ENCODE measurements at regions not wholly inside any gene's neighbourhood (a gene's known extent, or its start where the extent isn't known, plus 50 kb on each side); places are given as distances from the start of the nearest gene placed in this dataset.

DNA sequence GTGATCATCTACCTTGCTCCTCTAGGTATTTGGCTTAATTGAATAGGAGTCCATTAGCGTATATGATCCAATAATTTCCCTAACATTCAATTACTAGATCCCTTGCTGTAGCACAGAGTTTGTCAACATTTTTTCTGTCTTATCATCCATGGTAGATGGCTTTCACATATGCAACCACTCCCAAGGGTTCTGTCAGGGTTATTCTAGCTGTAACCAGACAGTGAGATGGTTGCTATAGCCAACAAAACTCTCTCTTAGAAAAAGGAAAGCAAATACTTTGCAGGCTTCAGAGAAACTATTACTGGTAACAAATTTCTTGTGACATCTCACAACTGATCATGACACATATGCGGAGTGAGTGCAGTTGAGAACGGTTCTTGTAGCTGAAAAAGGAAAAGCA, 96.2 kb upstream of the EFNA5 start:
- Histone ChIP-seq H3K27me3 (replicated peaks; ENCODE audit: control insufficient read depth, insufficient read depth, low read length) (no peaks in the 10 kb centered on the region; the same call in 1 of the 2 replicates), H3K36me3 (ENCODE audit: control insufficient read depth, insufficient read depth, low read length) (no peaks in the 10 kb centered on the region), H3K4me1 (no peaks in the 10 kb centered on the region), H3K9me3 (no peaks in the 10 kb centered on the region), H3K4me3 (ENCODE audit: low read depth, low read length) (no peak overlapping the region)
- CTCF ChIA-PET: no interaction called here
- intact Hi-C loops (cut with micrococcal nuclease; ENCODE audit: unreplicated experiment): loop anchor here (1.0 kb wide), 1 partner anchor 15 kb away; no protein-coding TSS in a partner anchor
- no peak overlapping the region for H3K27ac Mint-ChIP-seq (ENCODE audit: unreplicated experiment)
- H3K4me1 Mint-ChIP-seq (ENCODE audit: low read depth, unreplicated experiment): peaks cover 12% of the 10 kb centered on the region
- BruUV-seq (replicated peaks): no TSS peak
- no peak overlapping the region for H3K4me3 Mint-ChIP-seq (ENCODE audit: unreplicated experiment)
- H3K36me3 Mint-ChIP-seq (ENCODE audit: insufficient read depth, unreplicated experiment): no peaks in the 10 kb centered on the region
- TF ChIP-seq, protein P1, sequence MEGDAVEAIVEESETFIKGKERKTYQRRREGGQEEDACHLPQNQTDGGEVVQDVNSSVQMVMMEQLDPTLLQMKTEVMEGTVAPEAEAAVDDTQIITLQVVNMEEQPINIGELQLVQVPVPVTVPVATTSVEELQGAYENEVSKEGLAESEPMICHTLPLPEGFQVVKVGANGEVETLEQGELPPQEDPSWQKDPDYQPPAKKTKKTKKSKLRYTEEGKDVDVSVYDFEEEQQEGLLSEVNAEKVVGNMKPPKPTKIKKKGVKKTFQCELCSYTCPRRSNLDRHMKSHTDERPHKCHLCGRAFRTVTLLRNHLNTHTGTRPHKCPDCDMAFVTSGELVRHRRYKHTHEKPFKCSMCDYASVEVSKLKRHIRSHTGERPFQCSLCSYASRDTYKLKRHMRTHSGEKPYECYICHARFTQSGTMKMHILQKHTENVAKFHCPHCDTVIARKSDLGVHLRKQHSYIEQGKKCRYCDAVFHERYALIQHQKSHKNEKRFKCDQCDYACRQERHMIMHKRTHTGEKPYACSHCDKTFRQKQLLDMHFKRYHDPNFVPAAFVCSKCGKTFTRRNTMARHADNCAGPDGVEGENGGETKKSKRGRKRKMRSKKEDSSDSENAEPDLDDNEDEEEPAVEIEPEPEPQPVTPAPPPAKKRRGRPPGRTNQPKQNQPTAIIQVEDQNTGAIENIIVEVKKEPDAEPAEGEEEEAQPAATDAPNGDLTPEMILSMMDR (IDR thresholded peaks at IDR 0.05; ENCODE audit: insufficient read depth in 1 of 2, low read depth in 1 of 2, low read length in 1 of 2, severe bottlenecking in 1 of 2, unreplicated experiment in 1 of 2): no peak
- H3K27me3 Mint-ChIP-seq (ENCODE audit: insufficient read depth, unreplicated experiment): no peaks in the 10 kb centered on the region
- no peak for DNase-seq
- no peaks in the 10 kb centered on the region for H3K9me3 Mint-ChIP-seq (ENCODE audit: unreplicated experiment)
- POLR2A ChIA-PET: no interaction called here

DNA sequence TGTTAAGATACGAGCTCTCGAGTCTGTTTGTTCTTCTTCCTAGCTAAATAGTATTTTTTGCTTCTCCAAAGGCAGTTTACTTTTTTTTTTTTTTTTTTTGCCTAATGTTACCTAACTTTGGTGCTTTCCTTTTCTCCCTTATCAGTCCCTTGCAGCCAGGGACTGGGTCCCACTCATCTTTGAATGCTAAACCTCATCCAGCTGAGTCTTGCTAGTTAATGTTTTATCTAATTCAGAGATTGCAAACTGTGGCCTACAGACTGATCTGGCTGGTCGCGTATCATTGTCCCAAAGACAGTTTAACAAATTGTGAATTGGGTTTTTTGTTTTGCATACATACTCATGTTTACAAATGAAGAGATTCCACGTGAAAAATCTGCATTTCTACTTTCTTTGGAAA, 95.7 kb upstream of the EFNA5 start:
- Histone ChIP-seq H3K4me1 (no peaks in the 10 kb centered on the region), H3K36me3 (ENCODE audit: control insufficient read depth, insufficient read depth, low read length) (no peaks in the 10 kb centered on the region), H3K9me3 (no peaks in the 10 kb centered on the region), H3K4me3 (ENCODE audit: low read depth, low read length) (no peak overlapping the region), H3K27me3 (replicated peaks; ENCODE audit: control insufficient read depth, insufficient read depth, low read length) (no peaks in the 10 kb centered on the region; the same call in 1 of the 2 replicates)
- BruUV-seq (replicated peaks): no TSS peak
- ChIA-PET POLR2A (interaction anchor here (0.6 to 0.7 kb wide), 2 partner anchors 10 to 20 kb away, joined by 6 to 7 read pairs; no protein-coding TSS in a partner anchor), CTCF (interaction anchor here (0.6 kb wide), 1 partner anchor 114 kb away, joined by 3 read pairs; no protein-coding TSS in a partner anchor)
- no peaks in the 10 kb centered on the region for H3K9me3 Mint-ChIP-seq (ENCODE audit: unreplicated experiment)
- peak in 1 of 2 experiments; percentile 24 for DNase-seq
- H3K27ac Mint-ChIP-seq (ENCODE audit: unreplicated experiment): no peak overlapping the region
- TF ChIP-seq, protein P1 (IDR thresholded peaks at IDR 0.05; ENCODE audit: insufficient read depth in 1 of 2, low read depth in 1 of 2, low read length in 1 of 2, severe bottlenecking in 1 of 2, unreplicated experiment in 1 of 2): no peak
- H3K4me1 Mint-ChIP-seq (ENCODE audit: low read depth, unreplicated experiment): peaks cover 12% of the 10 kb centered on the region
- H3K27me3 Mint-ChIP-seq (ENCODE audit: insufficient read depth, unreplicated experiment): no peaks in the 10 kb centered on the region
- no peak overlapping the region for H3K4me3 Mint-ChIP-seq (ENCODE audit: unreplicated experiment)
- no peaks in the 10 kb centered on the region for H3K36me3 Mint-ChIP-seq (ENCODE audit: insufficient read depth, unreplicated experiment)
- intact Hi-C loops (cut with micrococcal nuclease; ENCODE audit: unreplicated experiment): loop anchor here (1.0 kb wide), 1 partner anchor 16 kb away; no protein-coding TSS in a partner anchor

DNA sequence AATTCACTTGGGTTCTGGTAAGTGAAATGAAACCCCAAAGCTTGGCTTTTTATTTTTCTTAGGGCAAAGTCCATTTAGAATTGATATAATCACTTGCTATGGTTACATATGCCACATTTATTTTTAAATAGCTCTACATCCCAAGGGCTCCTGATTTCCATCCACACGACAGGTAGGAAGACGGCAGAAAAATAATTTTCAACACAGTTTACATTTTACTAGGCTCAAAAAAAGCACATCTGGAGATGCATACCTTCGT, 95.0 kb upstream of the EFNA5 start:
- Mint-ChIP-seq H3K36me3 (ENCODE audit: insufficient read depth, unreplicated experiment) (no peaks in the 10 kb centered on the region), H3K27ac (ENCODE audit: unreplicated experiment) (no peak overlapping the region), H3K27me3 (ENCODE audit: insufficient read depth, unreplicated experiment) (no peaks in the 10 kb centered on the region), H3K4me3 (ENCODE audit: unreplicated experiment) (no peak overlapping the region), H3K9me3 (ENCODE audit: unreplicated experiment) (no peaks in the 10 kb centered on the region), H3K4me1 (ENCODE audit: low read depth, unreplicated experiment) (peaks cover 12% of the 10 kb centered on the region)
- no peak overlapping the region for H3K4me3 ChIP-seq (ENCODE audit: low read depth, low read length)
- no peaks in the 10 kb centered on the region for H3K4me1 ChIP-seq
- no peaks in the 10 kb centered on the region for H3K36me3 ChIP-seq (ENCODE audit: control insufficient read depth, insufficient read depth, low read length)
- no peak for DNase-seq
- intact Hi-C loops (cut with micrococcal nuclease; ENCODE audit: unreplicated experiment): loop anchor here (1.0 kb wide), 1 partner anchor 17 kb away; no protein-coding TSS in a partner anchor
- no TSS peak for BruUV-seq (replicated peaks)
- TF ChIP-seq, protein P1 (IDR thresholded peaks at IDR 0.05; ENCODE audit: insufficient read depth in 1 of 2, low read depth in 1 of 2, low read length in 1 of 2, severe bottlenecking in 1 of 2, unreplicated experiment in 1 of 2): no peak
- POLR2A ChIA-PET: interaction anchor here (0.6 to 0.7 kb wide), 2 partner anchors 11 to 20 kb away, joined by 6 to 7 read pairs; no protein-coding TSS in a partner anchor
- CTCF ChIA-PET: interaction anchor here (0.6 kb wide), 1 partner anchor 113 kb away, joined by 3 read pairs; no protein-coding TSS in a partner anchor
- H3K9me3 ChIP-seq: no peaks in the 10 kb centered on the region
- H3K27me3 ChIP-seq (replicated peaks; ENCODE audit: control insufficient read depth, insufficient read depth, low read length): no peaks in the 10 kb centered on the region; the same call in 1 of the 2 replicates

All from Caco-2 (cell line).